AG09319 (cell line): ENCODE measurements at regions not wholly inside any gene's neighbourhood (a gene's known extent, or its start where the extent isn't known, plus 50 kb on each side); places are given as distances from the start of the nearest gene placed in this dataset.

Experiments used
- DNase-seq: peaks from one replicate; pipeline ENCODE4 v3.0.0-alpha.2; 2010; ENCODE audit warnings: low read depth; ENCODE audit errors: extremely low read depth
- CTCF ChIP-seq: IDR thresholded peaks from 2 replicates; pipeline ENCODE4 v1.5.1; 2011; ENCODE audit warnings: low read depth, mild to moderate bottlenecking, inconsistent platforms, low read length, moderate library complexity

GRCh38 chr15:39200586-39200985 lies 380.3 kb upstream of the THBS1 start:
- no peak for TF ChIP-seq CTCF
- DNase-seq = no peak

GRCh38 chr15:39202641-39203040 lies 378.2 kb upstream of the THBS1 start:
- no peak for TF ChIP-seq CTCF
- DNase-seq = no peak

- DNase-seq = no peak
- no peak for TF ChIP-seq CTCF
Observed at GRCh38 chr15:39204031-39204430, 376.8 kb upstream of the THBS1 start.

GRCh38 chr15:39205081-39205480 lies 375.8 kb upstream of the THBS1 start:
- TF ChIP-seq CTCF = no peak
- DNase-seq = no peak

- no peak for DNase-seq
Observed at GRCh38 chr15:39205506-39206371, 375.1 kb upstream of the THBS1 start.

GRCh38 chr15:39207532-39208115 lies 373.3 kb upstream of the THBS1 start:
- TF ChIP-seq CTCF = no peak
- no peak for DNase-seq

More at GRCh38 chr15:39205506-39206371, 375.1 kb upstream of the THBS1 start:
- TF ChIP-seq CTCF = no peak

GRCh38 chr15:39208187-39208586 lies 372.7 kb upstream of the THBS1 start:
- no peak for TF ChIP-seq CTCF
- no peak for DNase-seq
